Stimulated activated CD4-positive, alpha-beta T cell treated with anti-CD3 and anti-CD28 coated beads, Interleukin-4, amount 100 ng/mL, for 48 hours (primary cell): ENCODE measurements at regions not wholly inside any gene's neighbourhood (a gene's known extent, or its start where the extent isn't known, plus 50 kb on each side); places are given as distances from the start of the nearest gene placed in this dataset.

Experiments
- DNase-seq, 2 donors: peaks; one replicate each; pipeline ENCODE4 v3.0.0-alpha.2; 2020; ENCODE audit warnings: low read depth in 2 of 2

DNA sequence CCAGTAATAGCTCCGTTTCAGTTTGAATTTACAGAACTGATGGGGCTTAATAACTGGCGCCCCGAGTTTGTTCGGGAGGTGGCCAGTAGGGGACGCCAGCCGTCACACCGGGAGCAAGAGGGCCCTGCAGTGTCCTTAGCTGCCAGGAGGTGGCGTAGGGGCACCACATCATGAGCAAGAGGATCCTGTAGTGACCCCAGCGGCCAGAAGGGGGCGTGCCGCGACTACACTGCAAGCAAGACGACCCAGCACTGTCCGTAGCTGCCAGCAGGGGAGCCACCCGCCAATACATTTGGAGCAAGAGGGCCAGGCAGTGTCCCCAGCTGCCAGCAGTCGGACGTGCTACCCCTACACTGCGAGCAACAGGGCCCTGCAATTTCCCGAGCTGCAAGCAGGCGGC is 663.7 kb upstream of the B3GAT1 start:
- DNase-seq = peak; percentile 60 to 79

- no peak for DNase-seq
These were observed 662.5 kb upstream of the B3GAT1 start for GRCh38 chr11:135074397-135074998.

GRCh38 chr11:135073870-135074269 is 661.8 kb upstream of the B3GAT1 start:
- no peak for DNase-seq

DNA sequence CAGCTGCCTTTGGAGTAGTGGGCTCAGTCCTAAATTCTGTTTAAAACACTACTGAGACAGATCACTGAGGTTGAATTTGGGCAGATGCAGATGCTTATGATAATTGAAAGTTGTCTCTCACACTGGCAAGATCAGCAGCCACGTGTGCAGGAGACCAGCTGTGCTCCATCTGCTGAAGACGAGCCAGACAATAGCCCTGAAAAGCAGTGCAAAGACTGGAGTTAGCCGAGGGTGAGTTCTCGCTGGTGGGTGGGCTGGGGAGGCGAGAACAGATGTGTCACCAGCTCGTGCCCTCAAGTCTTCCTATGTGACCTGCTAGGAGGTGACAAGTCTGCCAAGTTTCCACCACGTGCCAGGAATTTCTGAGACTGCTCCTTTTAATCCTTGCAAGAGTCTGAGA is 661.3 kb upstream of the B3GAT1 start:
- no peak for DNase-seq

DNA sequence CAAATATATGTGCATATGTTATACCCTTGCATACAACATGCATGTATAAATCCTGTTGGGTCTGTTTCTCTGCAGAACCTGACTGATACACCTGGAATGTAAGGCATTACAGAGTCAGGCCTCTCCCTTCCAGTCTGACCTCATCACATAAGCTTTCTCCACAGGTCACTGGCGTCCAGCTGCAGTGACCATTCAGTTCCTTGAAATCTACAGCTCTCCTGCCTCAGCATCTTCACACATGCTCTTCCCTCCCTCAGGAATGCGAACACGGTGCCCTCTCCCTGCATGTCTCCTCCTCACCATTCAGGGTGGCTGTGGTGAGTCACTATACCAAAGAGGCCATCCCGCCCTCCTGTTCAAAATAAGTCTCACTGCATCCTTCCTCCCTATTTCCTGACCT is 657.8 kb upstream of the B3GAT1 start:
- no peak for DNase-seq

GRCh38 chr11:135069063-135069462 is 657.0 kb upstream of the B3GAT1 start:
- DNase-seq = no peak

- DNase-seq = no peak
These were observed 651.0 kb upstream of the B3GAT1 start for GRCh38 chr11:135062994-135063393.

GRCh38 chr11:135061166-135061565 is 649.1 kb upstream of the B3GAT1 start:
- DNase-seq = no peak

GRCh38 chr11:135046986-135047385 is 634.9 kb upstream of the B3GAT1 start:
- no peak for DNase-seq

GRCh38 chr11:135046556-135046955 is 634.5 kb upstream of the B3GAT1 start:
- no peak for DNase-seq

DNA sequence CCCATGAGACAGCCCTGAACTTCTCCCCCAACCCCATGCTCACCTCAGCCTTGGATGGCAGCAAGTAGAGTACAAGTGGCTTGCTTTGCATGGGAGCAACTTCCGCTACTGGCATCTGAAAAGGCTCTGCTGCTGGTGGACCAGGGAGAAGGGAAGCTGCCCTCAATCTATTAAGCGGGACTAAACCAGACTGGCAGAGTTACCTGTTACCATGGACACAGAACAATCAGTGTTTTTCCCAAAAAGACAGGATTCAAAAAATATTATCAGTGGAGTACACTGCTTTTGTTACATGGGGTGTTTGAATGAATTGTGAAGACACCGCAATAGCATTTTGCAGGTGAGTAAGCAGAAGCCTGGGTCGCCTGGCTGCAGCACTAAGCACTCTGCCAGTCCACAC is 631.4 kb upstream of the B3GAT1 start:
- DNase-seq = no peak

DNA sequence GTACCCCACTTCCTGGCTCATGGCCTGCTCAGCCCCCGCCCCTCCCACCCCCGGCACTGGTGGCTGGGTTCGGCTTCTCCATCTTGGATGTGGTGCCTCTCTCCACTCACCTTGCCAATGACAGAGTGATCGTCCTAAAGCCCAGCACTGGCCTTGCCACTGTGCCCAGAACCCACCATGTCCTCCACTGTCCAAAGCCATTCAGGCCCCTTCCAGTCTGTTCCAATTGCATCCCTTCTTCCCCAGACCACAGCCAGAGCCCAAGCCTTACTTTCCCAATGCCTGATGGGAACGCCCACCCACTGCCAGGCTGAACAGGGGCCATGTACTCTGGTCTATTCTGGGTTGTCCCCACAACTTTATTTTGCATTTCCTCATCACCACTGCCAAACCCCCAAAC is 625.8 kb upstream of the B3GAT1 start:
- DNase-seq = no peak

DNA sequence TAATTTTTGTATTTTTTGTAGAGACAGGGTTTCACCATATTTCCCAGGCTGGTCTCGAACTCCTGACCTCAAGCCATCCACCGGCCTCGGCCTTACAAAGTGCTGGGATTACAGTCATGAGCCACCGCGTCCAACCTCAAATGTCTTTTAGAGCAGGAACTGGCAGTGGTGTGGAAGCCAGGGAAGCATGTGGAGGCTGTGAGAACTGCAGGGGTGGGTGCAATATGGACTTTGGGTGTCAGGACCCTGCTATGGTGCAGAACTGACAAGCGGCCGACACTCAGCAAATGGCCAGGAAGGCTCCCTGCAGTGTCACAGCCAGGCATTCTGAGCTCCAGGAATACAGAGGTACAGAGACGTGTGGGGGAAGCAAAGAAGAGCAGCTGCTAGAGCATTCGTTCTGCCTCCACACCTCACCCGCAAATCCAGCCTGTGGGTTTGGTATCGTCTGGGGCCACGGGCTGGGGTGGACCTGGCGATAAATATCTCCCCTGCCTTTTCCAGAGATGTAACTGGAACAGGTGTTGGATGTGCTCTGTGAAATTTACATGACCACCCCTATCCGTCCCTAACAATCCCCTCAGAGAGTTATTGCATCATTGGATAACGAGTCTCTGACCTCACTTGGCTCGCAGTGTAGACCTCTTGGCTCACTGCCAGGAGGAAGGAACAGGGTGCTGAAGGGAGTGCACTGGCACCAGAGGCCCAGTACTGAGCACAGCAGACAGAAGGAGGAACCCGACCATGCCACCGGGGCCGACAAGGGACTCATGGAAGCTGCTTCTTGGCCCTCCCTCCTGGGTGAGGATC is 624.7 kb upstream of the B3GAT1 start:
- no peak for DNase-seq

DNA sequence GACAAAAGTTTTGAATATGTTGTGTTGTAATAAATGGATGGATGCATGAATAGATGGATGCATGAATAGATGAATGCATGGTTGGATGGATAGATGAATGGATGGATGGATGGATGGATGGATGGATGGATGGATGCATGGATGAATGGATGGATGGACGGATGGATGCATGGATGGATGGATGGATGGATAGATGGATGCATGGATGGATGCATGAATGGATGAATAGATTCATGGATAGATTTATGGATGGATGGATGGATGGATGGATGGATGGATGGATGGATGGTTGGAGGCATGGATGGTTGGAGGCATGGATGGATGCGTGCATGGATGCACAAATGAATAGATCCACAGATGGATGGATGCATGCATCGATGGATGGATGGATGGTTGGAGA is 623.2 kb upstream of the B3GAT1 start:
- no peak for DNase-seq

DNA sequence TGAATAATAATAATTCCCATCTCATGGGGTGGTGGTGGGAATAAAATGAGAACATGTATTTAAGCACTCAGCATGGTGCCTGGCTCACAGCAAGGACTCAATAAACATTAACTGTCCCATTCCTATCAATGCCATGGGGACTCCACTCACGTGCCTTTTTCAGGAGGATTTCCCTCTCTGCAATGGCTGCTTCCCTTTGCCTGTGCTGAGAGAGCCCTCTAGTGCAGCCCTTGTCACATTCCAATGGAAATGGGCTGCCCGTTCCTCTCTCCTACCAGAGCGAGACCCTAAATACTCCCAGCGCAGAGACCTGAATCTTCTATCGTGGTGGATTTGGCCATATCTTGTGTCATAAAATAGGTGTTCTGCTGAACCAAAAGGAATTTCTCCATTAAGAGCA is 621.5 kb upstream of the B3GAT1 start:
- DNase-seq = no peak

DNA sequence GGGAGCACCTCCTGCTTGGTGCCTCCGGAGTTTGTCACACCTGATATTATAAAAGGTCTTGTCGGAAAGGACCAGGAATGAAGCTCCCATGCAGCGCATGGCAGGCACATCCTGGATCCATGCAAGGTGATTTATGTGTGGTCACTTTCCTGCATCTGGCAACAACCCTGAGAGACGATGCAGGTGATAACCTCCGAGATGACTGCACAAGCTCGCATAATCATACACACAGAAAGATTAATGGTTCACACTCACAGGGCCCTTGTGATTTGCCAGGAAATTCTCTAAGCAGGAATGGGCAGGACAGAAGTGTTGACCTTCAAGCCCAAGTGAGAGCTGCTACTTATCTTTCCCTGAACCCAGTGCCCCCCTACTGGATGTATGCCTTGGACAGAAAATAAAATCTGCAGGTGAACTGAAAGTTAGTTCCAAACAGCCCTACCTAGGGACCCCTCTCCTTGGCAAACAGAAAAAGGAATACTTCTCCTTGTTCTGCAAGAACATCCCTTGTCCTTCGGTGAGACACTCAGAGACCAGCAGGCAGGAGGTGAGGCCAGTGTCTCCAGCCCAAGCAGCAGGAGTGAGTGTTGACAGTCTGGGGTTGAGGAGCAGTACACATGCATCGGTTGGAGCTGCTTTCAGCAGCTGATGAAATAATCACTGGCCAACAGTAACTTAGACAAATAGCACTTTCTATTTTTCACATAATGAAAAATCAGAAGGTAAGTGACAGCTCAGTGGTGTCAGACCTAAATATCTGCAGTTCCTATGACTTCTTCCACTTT is 619.4 kb upstream of the B3GAT1 start:
- no peak for DNase-seq

- peak in 1 of 2 donors; percentile 3 for DNase-seq
These were observed 615.4 kb upstream of the B3GAT1 start for GRCh38 chr11:135027461-135027860.

DNA sequence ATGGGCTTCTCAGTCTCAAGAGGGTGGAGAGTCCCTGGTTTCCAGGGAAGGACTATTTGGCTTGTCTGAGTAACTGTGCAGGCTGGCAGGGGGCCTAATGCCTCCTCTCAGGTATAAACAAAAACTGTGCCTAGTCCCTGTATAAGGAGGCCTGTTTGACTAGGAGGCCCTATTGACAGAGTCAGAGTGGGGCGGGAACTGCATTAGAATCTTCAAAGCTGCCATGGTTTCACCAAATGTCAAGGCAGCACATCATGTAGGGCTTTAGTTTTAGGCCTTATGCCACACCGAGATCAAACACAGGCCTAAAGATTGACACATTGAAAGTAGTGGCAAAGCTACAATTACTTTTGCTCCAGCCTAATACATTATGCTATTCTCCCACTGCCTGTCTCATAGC is 611.5 kb upstream of the B3GAT1 start:
- DNase-seq = no peak

GRCh38 chr11:135022454-135022853 is 610.4 kb upstream of the B3GAT1 start:
- no peak for DNase-seq

DNA sequence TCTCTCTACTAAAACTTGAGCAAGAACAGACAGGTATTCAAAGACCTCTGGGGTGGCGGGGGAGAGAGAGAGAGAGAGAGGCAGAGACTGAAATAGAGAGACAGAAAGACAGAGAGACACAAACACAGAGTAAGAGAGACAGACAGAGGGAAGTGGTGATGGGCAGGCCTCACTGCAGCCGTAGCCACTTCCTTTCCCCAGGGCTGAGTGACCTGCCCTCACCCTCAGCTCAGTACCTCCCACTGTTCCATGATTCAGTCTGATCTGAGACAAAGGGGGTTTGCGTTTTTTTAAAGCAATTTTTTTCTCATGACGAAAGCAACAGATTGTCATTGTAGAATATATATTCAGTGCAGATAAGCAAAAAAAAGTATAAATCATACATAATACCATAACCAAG is 607.9 kb upstream of the B3GAT1 start:
- no peak for DNase-seq

DNA sequence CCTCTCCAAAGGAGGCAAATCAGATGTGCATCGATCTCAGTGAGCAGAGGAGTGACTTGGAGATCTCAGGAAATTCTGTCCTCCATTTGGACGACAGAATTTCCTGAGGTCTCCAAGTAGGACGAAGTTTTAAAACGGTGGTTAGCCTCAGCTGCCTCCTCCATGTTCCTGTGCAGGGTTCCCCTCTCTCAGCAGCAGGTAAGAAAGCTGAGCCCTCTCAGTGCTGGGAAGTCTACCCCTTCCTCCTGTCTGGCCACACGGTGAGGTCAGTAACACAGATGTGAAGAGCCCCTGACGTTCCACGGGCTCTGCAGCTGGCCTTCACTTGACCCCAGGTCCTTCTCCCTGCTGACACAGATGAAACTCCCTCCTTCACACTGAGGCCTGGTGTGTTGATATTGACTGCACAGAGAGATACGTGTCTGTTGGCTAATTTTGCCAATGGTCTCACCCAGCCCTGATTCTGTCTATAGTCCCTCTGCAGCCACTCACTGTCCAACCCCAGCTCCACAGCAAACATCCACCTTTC is 607.4 kb upstream of the B3GAT1 start:
- no peak for DNase-seq

DNA sequence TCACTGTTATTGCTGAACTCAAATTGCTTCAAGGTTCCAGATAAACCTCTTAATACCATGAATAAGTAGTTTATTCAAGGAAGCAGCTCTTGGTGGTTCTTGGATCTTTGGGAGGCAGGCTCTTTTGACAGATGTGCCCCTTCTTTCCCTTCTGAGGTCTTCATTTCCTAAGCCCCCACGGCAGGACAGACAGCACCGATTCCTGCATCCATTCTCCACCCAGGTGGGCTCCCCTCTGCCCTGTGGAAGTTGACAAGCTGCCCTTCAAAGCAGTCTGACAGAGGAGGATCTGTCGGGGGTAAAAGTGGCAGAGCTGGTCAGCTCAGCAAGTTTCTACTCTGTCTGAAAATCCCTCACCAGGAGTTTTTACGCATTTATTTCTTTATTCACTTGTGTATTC is 605.3 kb upstream of the B3GAT1 start:
- DNase-seq = no peak

DNA sequence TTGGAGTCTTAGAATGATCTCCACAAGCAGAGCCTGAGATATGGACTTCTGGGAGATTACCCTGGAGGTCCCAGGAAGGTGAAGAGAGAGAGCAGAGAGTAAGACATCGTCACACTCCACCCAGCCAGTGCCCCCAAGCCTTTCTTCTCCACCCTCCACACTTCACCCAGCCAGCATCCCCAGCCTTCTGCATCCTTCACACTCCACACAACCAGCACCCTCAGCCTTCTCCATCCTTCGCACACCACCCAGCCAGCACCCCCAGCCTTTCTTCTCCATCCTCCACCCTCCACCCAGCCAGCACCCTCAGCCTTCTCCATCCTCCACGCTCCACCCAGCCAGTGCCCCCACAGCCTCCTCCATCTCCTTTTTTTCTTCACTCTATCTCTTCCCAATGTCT is 603.9 kb upstream of the B3GAT1 start:
- DNase-seq = no peak
